Hepatocyte (in vitro differentiated cells): ENCODE measurements at regions not wholly inside any gene's neighbourhood (a gene's known extent, or its start where the extent isn't known, plus 50 kb on each side); places are given as distances from the start of the nearest gene placed in this dataset.

Experiments used
- EZH2 ChIP-seq: fragments of 200-600 bp; sonication (generic); IDR thresholded peaks from 2 replicates; pipeline ENCODE4 v1.6.1; 2016; ENCODE audit warnings: antibody characterized with exemption, mild to moderate bottlenecking, borderline replicate concordance
- TF ChIP-seq, protein P1 (sequence below): fragments of 200-600 bp; sonication (generic); IDR thresholded peaks from 2 replicates; pipeline ENCODE4 v1.5.1; 2016; ENCODE audit warnings: antibody characterized with exemption, mild to moderate bottlenecking; ENCODE audit not compliant: poor library complexity

DNA sequence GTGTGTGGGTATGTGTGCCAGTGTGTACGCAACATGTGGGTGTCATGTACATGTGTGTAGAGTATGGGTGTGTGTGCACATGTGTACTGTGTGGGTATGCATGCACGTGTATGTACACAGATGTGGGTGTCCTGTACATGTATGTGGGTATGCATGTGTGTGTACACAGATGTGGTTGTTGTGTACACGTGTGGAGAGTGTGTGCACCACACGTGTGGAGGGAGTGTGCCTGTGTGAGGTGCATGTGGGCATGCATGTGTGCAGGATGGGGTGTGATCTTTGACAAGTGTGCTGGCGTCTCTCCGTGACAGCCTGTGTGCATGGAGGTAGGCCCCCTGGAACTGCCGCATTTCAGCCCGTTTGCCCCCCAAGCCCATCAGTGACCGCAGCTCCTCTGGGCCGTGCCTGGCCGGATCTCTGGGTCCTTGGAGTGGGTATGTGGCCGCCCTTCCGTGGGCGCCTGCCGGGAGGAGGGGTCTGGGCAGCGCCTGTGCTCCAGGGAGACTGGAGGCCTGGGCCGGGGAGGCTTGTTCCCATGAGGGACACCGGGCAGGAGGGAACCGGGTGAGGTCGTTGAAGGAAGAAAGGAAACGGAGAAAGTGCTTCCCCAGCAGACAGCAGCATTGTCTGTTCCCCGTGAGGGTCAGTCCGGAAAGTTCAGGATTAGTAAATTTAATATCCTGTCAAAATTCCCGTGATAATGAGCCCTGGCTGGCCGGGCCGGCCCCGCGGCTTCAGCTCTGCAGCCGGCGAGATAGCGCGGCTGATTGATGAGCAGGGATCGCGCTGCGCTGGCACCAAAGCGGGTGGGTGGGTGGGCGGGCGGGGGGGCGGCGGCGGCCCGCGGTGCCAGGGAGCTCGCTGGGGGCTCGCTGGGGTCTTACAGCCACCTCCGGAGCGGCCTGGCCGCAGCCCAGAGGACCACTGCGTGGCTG is 91.1 kb upstream of the SOX1 start:
- TF ChIP-seq, protein P1, sequence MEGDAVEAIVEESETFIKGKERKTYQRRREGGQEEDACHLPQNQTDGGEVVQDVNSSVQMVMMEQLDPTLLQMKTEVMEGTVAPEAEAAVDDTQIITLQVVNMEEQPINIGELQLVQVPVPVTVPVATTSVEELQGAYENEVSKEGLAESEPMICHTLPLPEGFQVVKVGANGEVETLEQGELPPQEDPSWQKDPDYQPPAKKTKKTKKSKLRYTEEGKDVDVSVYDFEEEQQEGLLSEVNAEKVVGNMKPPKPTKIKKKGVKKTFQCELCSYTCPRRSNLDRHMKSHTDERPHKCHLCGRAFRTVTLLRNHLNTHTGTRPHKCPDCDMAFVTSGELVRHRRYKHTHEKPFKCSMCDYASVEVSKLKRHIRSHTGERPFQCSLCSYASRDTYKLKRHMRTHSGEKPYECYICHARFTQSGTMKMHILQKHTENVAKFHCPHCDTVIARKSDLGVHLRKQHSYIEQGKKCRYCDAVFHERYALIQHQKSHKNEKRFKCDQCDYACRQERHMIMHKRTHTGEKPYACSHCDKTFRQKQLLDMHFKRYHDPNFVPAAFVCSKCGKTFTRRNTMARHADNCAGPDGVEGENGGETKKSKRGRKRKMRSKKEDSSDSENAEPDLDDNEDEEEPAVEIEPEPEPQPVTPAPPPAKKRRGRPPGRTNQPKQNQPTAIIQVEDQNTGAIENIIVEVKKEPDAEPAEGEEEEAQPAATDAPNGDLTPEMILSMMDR: no peak
- TF ChIP-seq EZH2: no peak
